Hematopoietic multipotent progenitor cell (in vitro differentiated cells): ENCODE measurements at regions not wholly inside any gene's neighbourhood (a gene's known extent, or its start where the extent isn't known, plus 50 kb on each side); places are given as distances from the start of the nearest gene placed in this dataset.

ENCODE experiments used
- DNase-seq, 3 donors: peaks; one replicate each; pipeline ENCODE4 v3.0.0-alpha.2; 2011 to 2015; ENCODE audit warnings: low read depth in 2 of 3, low spot score in 2 of 3

DNA sequence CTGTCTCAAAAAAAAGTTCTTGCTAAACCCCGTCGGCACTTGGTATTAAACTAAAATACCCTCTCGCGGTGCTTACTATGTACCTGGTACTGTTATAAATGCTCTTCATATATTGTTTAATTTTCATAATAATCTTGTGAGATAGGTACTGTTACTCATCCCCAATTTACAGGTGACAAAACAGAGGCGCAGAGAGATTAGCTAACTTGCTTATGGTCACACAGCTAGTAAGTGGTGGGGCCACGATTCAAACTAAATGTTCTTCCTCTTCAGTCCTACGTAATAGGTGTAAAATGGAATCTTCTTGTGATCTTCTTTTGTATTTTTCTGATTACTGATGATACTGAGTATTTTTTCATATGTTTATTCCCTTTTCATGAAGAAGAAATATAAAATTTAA is 51.3 kb downstream of the TET3 start:
- no peak for DNase-seq

GRCh38 chr2:74036450-74037195 is 51.9 kb downstream of the TET3 start:
- DNase-seq = peak in 1 of 3 donors; percentile 60

GRCh38 chr2:74037379-74037860 is 52.7 kb downstream of the TET3 start:
- DNase-seq = peak in 2 of 3 donors; percentile 71 to 84

DNA sequence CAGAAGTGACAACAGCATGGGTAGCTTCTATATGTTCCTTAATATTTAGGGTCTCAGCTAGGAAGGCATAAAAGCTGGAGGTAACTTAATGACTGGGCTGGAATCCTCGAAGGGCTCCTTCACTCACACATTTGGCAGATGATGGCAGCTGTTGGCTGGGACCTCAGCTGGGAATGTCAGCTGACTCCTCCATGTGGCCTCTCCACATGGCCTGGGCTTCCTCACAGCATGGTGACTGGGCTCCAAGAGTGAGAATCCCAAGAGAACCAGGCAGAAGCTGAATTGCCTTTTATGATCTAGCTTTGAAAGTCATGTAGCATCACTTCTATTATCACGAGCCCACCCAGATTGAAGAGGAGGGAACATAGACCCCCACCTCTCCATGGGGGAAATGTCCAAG is 54.9 kb downstream of the TET3 start:
- DNase-seq = no peak

DNA sequence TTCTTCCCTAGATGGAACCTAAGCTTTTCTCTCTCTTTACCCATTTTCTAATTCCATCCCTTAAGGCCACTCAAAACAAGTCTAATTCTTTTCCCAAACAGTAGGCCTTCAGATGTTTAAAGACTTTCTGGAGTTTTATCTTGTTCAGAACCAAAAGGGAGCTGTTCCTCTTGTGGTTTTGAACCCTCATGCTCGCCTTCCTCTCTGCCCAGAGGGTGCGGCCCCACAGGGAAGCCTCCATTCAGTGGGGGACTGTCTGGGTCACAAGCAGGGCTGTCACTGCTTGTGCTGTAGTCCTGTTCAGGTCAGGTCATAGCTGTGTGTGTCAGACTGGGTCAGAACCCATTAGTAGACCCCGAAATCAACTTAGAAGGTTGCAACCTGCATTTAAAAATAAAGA is 56.5 kb downstream of the TET3 start:
- peak in 1 of 3 donors; percentile 38 for DNase-seq

DNA sequence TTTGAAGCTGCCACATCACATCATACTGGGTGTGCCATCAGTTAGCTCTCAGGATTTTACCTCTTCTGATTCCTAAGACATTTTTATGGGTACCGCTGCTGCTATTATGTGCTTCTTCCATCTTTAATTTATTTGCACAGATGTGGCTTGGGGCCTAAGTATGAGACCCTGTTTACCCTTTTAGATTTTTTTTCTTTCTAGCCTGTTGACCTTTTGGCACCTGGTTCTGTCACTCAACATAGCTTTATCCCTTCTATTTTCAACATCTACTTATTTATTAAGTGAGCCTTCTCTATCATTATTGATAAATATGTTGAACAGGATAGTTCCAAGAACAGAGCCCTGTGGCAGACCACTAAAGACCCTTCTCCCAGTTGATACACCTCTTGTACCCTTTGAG is 57.0 kb downstream of the TET3 start:
- DNase-seq = no peak

GRCh38 chr2:74042606-74043005 is 57.9 kb downstream of the TET3 start:
- DNase-seq = no peak

DNA sequence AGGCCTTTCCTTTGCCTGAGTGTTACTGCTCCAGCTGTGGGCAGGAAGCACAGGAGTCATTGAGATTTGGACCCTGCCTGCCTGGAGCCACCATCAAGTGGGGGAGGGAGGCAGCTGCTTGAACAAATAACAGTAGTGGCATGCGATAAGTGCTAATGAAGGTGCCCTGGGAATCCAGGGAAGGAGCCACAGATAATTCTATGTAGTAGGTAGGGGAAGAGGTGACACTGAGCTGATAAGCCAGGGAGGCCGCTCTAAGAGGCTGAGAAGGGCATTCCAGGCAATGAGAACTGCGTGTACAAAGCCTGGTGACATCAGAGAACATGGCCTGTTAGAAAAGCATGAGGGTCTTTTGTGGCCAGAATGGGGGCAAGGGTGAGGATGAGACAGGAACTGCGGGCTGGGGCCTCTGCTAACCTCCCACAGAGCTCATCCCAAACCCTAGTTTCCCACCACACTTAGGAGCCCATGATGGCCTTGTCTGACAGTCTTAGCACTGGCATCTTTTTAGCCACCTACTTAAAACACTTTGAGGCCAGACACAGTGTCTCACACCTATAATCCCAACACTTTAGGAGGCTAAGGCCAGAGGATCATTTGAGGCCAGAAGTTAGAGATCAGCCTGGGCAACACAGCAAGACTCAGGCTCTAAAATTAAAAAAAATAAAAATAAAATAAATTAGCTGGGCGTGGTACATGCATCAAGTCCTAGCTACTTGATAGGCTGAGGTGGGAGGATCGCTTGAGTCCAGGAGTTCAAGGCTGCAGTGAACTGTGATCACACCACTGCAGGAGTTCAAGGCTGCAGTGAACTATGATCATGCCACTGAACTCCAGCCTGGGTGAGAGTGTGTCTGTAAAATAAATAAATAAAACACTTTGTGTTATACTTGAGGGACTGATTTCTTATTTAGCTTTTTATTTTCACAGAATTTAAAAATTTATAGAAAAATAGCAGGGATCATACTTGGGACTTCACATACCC is 58.9 kb downstream of the TET3 start:
- no peak for DNase-seq

DNA sequence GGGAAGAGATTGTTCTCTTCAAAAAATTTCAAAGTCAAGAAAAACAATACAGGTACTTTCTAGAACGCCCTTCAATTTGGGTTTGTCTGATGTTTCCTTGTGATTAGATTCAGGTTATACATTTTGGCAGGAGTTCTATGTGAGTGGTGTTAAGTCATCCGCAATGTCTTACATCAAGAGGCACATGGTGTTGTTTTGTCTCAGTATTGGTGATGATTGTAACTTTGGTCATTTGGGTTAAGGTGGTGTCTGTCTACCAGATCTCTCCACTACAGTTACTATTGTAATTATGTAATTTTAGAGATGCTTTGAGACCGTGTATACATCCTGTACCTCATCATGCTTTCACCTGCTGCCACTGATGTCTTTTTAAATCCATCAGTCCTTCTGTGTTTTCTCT is 60.3 kb downstream of the TET3 start:
- DNase-seq = no peak

DNA sequence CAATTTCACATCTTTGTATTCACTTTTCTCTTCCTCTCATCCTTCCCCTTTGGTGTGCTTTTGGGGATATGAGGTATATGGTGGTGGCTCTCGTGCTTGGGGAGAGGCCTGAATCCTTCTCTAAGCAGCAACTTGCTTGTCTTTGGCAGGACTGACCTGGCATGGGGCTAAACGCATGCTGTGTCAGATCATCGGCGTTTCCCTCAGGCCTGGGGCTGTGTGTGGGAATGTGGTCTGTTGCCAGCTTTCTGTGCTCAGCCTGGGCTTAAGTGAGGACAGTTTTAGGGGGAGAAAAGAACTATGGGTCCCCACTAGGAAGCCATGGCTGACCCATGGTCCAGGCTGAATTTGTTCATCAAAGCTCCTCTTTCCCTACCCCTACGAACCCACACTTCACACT is 60.7 kb downstream of the TET3 start:
- DNase-seq = no peak

GRCh38 chr2:74046441-74046840 is 61.7 kb downstream of the TET3 start:
- no peak for DNase-seq

DNA sequence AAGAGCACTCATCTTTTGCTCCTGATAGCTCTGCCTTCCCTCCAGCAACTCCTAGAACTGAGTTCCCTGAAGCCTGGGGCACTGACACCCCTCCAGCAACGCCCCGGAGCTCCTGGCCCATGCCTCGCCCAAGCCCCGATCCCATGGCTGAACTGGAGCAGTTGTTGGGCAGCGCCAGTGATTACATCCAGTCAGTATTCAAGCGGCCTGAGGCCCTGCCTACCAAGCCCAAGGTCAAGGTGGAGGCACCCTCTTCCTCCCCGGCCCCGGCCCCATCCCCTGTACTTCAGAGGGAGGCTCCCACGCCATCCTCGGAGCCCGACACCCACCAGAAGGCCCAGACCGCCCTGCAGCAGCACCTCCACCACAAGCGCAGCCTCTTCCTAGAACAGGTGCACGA is 62.4 kb downstream of the TET3 start:
- DNase-seq = no peak

GRCh38 chr2:74048147-74048546 is 63.4 kb downstream of the TET3 start:
- no peak for DNase-seq

DNA sequence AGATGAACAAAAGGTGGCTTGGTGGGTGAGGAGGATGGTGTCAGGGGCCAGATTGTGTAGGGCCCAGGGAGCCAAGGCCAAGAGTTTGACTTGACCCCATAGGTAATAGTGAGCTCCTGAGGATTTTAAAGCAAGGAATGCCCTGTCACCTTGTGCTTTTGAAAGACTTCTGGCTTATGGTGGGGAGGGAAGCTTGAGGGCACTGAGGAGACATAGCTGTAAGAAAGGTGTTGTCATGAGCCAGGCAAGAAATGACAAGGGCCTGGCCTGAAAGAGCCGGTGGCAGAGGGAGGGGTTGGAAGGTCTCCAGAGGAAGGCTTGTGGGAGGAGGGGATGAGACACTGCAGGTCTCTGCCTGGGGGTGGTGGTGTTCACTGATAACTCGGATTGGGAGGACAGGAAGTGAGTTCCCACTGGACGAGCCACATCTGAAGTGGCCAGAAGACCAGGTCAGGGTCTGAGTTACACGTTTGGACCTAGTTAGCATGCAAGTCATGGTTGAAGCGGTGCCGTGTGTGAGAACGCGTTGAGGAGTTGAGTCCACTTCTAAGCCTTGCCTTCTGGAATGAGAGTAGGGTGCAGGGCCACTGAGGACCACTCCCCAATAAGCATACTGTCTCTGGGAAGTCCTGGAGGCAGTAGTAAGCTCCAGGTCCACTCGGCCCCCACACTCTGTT is 64.3 kb downstream of the TET3 start:
- no peak for DNase-seq

- DNase-seq = no peak
Observed at GRCh38 chr2:74050151-74050550, 65.4 kb downstream of the TET3 start.

GRCh38 chr2:74051504-74051903 is 66.8 kb downstream of the TET3 start:
- DNase-seq = no peak

DNA sequence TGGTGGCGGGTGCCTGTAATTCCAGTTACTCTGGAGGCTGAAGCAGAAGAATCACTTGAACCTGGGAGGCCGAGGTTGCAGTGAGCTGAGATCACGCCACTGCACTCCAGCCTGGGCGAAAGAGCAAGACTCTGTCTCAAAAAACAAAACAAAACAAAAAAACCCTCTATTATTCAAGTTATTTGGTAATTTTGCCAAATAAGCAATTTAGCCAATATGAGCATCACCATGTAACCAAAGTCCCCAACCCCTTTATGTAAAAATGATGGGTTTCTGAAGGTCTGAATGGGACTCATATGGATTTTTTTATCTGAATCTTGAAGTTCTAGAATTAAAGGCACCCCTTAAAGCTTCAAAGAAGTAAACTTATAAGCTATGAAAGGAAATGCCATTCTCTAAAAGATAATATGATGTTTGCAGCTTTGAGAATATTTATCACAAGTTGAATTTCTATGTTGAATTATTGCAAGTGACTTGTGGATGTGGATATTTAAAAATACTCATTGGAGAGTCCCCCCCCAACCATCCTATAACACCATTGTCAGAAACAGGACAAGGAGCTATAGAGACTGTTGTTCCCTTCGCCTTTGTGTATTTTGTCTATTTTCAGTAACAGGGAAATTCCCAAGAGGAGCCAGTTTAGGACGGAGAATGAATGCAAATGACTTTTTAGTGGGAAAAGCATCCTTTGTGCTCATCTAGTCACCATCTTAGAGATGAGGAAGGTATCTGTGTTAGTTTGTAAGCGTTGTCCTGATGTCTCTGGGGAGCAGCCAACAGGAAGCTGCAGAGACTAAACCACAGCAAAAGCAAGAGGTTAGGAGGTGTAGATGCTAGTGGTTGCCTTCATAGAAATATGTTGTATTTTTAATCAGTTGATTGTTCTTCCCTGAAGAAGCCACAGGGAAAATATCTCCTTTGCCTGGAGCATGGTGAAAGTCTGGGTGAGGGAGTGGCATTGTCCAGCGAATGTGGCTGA is 68.3 kb downstream of the TET3 start:
- no peak for DNase-seq

DNA sequence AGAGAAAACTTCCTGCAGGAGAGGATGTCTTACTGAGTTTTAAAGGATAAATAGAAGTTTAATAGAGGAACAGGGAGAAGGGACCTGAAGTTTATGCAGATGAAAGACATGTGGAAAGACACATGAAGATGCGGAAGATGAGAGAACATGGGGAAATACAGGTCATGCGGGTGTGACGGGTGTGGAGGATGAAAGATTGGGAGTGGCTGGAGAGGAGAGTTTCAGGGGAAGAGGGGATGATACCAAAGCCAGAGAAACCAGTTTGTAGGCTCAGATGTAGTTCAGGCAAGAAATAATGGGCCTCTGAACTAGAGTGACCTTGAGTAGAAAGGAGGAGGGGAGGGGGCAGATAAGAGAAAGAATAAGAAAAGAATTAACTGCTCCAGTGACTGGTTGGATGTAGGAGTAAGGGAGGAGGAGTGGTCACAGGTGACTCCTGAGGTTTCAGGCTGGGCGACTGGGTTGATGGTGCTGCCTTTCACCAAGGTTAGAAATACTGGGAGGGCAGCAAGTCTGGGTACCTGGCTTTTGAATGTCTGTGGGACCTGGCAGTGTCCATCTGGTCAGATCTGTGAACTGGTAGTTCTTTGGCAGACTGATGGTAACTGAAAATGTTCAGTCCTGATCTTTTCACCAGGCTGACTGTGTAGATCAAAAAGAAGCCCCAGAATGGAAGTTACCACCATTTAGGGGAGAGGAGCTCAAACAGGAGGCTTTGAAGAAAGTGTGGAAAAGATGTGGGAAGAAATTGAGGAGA is 69.4 kb downstream of the TET3 start:
- DNase-seq = no peak

- no peak for DNase-seq
Observed at GRCh38 chr2:74059137-74059775, 74.5 kb downstream of the TET3 start.
